ENCODE measurements at regions not wholly inside any gene's neighbourhood (a gene's known extent, or its start where the extent isn't known, plus 50 kb on each side); places are given as distances from the start of the nearest gene placed in this dataset.

GRCh38 chr9:3028535-3028934, 184.6 kb upstream of the PUM3 start:
- H3K4me3 ChIP-seq (ENCODE audit: low read depth in 2 of 2, low read length in 1 of 2), result no peak overlapping the region
- no peaks in the 10 kb centered on the region for H3K36me3 ChIP-seq (replicated peaks in 1 of 2; ENCODE audit: control insufficient read depth in 1 of 2, insufficient read depth in 2 of 2, low read length in 1 of 2)
- TF ChIP-seq FOSL2 (IDR thresholded peaks at IDR 0.05; ENCODE audit: borderline replicate concordance, low read depth), result no peak
- TF ChIP-seq TCF12 (IDR thresholded peaks at IDR 0.05), result no peak
- no peak for TF ChIP-seq PBX3 (IDR thresholded peaks at IDR 0.05)
- TF ChIP-seq USF2 (IDR thresholded peaks at IDR 0.05; ENCODE audit: borderline replicate concordance, low read depth, low read length), result no peak
- TF ChIP-seq SMC3 (IDR thresholded peaks at IDR 0.05; ENCODE audit: low read depth, low read length), result no peak
- TF ChIP-seq FOXJ3 (CRISPR knock-in tag; IDR thresholded peaks at IDR 0.05), result no peak
- TF ChIP-seq CHD2 (IDR thresholded peaks at IDR 0.05; ENCODE audit: low read length, partially characterized antibody), result no peak
- no peak for TF ChIP-seq USF1 (IDR thresholded peaks at IDR 0.05; ENCODE audit: borderline replicate concordance, low read depth)
- TF ChIP-seq TAF1 (IDR thresholded peaks at IDR 0.05; ENCODE audit: borderline replicate concordance, low read depth, low read length), result no peak
- no peaks in the 10 kb centered on the region for H3K79me2 ChIP-seq (ENCODE audit: insufficient read depth)
- no peak overlapping the region for H3K4me2 ChIP-seq
- no peaks in the 10 kb centered on the region for H4K20me1 ChIP-seq (ENCODE audit: insufficient read depth)
- H3F3A ChIP-seq (replicated peaks; ENCODE audit: insufficient read depth), result no peaks in the 10 kb centered on the region
- no peak for DNase-seq
- no peaks in the 10 kb centered on the region for H3K27me3 ChIP-seq (ENCODE audit: insufficient read depth)
- H3K9ac ChIP-seq, result no peak overlapping the region
- ChIA-PET CTCF (no interaction called here), POLR2A (no interaction called here)
- H3K4me1 ChIP-seq (ENCODE audit: control insufficient read depth in 1 of 2, insufficient read depth in 2 of 2, low read depth in 1 of 2, low read length in 1 of 2), result no peaks in the 10 kb centered on the region
- H3K27ac ChIP-seq (ENCODE audit: low read depth in 2 of 2, low read length in 1 of 2), result no peak overlapping the region
- 28% methylated on average over 4 of the region's 4 CpGs for WGBS (ENCODE audit: low lambda C conversion rate)
- no peak overlapping the region for H2AFZ ChIP-seq (ENCODE audit: low read depth)
- no peaks in the 10 kb centered on the region for H3K9me3 ChIP-seq
- no peaks in the 10 kb centered on the region for H3K9me2 ChIP-seq

GRCh38 chr9:3027210-3027609, 183.3 kb upstream of the PUM3 start:
- Histone ChIP-seq H3F3A (replicated peaks; ENCODE audit: insufficient read depth) (no peaks in the 10 kb centered on the region), H3K9me3 (no peaks in the 10 kb centered on the region), H3K4me1 (ENCODE audit: control insufficient read depth in 1 of 2, insufficient read depth in 2 of 2, low read depth in 1 of 2, low read length in 1 of 2) (no peaks in the 10 kb centered on the region), H3K9me2 (no peaks in the 10 kb centered on the region), H4K20me1 (ENCODE audit: insufficient read depth) (no peaks in the 10 kb centered on the region), H3K36me3 (replicated peaks in 1 of 2; ENCODE audit: control insufficient read depth in 1 of 2, insufficient read depth in 2 of 2, low read length in 1 of 2) (no peaks in the 10 kb centered on the region), H3K27me3 (ENCODE audit: insufficient read depth) (no peaks in the 10 kb centered on the region), H3K9ac (no peak overlapping the region), H3K27ac (ENCODE audit: low read depth in 2 of 2, low read length in 1 of 2) (no peak overlapping the region), H3K79me2 (ENCODE audit: insufficient read depth) (no peaks in the 10 kb centered on the region), H3K4me2 (no peak overlapping the region), H2AFZ (ENCODE audit: low read depth) (no peak overlapping the region), H3K4me3 (ENCODE audit: low read depth in 2 of 2, low read length in 1 of 2) (no peak overlapping the region)
- no peak for DNase-seq
- POLR2A ChIA-PET, result no interaction called here
- CTCF ChIA-PET, result no interaction called here
- WGBS (ENCODE audit: low lambda C conversion rate), result 2% methylated on average over 3 of the region's 3 CpGs
- TF ChIP-seq USF2 (IDR thresholded peaks at IDR 0.05; ENCODE audit: borderline replicate concordance, low read depth, low read length) (no peak), ELF1 (IDR thresholded peaks at IDR 0.05) (no peak), CHD2 (IDR thresholded peaks at IDR 0.05; ENCODE audit: low read length, partially characterized antibody) (no peak), NRF1 (IDR thresholded peaks at IDR 0.05; ENCODE audit: low read depth, low read length) (no peak), FOXJ3 (CRISPR knock-in tag; IDR thresholded peaks at IDR 0.05) (no peak), YY1 (IDR thresholded peaks at IDR 0.05; ENCODE audit: low read depth) (no peak)

Data from SK-N-SH (cell line).